ENCODE measurements at regions not wholly inside any gene's neighbourhood (a gene's known extent, or its start where the extent isn't known, plus 50 kb on each side); places are given as distances from the start of the nearest gene placed in this dataset.
"Not testable (repeated sequence)": the region's sequence is repeated elsewhere in the genome, so short reads cannot be mapped to it uniquely, and the experiment has no call there.

DNA sequence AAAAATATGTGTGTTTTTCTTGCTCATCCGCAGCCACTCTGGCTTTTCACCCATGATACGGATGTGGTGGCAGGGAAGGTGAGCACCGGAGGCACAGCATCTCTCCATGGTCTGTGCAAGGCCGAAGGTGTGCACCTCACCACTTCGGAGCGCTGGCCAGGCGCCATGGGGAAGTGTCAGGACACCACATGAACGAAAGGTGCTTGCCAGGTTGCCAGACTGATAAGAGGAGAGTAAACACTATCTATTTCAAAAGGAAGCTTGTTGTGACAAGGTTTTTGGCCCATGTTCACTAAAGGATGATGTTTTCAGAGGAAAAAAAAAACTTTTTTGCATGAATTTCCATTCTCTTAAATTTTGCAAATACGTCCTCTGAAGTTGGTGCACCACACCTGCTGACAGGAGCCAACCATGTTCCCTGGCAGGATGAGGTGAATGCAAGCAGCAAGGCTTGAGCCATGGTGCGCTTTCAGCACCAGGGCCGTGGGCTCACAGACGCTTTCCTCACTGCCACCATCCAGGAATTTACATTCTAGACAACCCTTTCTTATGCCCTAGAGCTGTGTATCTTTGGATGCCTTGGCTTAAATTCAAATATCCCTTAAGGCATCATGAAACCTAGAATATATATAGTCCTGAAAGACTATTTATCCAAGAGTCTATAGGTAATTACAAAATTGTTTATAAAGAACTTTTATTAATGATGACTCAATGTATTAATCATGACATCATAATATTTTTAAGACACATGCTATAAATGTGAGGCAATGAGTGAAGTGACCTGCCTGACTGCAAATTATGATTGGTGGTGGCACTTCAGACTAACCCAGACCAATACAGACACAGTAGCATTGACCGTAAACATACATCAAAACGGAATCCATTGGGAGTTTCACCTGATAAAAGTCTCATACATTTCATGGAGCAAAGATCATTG, 234.5 kb downstream of the TFAP2A start:
- no peak for DNase-seq

DNA sequence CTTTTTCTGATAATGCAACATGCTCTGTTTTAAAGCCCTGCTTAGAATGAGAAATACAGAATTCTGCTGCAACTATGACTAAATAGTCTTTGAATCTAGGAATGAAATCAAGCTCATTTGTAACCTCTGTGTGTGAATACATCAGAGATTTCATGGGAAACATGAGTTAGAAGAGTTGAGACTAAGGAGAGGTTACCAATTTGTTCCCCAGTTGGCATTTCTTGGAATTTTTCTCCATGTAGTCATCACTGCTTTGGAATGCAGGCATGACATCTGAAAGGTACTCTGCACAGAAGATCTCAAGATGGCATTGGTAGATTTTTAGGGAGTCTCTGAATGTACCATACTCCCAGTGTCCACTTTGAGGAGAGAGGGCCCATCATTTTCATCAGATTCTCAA, 237.2 kb downstream of the TFAP2A start:
- DNase-seq: no peak

DNA sequence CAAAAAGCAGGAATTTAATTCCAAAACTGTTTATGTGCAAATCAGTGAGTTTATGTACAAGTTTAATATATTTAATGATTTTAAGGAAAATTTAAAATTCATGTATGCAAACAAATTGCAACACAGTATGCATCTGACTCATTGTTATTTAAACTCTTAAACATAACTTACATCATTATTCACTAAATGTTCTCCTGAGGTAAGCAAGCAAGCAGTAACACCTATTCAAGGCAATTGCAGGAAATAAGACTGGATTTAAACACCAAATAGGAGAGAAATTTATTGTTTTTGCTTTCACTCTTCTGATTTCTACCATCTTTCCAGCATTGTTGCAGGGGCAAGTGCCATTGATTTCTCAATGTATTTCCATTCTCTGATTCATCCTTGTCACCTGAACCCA, 239.5 kb downstream of the TFAP2A start:
- DNase-seq: no peak

DNA sequence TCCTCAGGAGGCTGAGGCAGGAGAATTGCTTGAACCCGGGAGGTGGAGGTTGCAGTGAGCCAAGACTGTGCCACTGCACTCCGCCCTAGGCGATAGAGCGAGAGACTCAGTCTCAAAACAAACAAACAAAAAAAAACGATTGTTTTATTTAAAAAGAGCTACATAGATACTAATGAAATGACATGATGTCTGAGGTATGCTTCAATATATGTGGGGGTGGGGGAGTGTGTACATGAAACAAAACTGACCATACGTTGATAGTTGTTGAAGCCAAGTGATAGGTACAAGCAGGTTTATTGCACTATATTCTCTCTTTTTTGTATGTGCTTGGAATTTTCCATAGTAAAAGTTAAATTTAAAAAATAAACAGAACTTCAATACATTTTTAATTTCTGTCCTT, 240.1 kb downstream of the TFAP2A start:
- DNase-seq: no peak

DNA sequence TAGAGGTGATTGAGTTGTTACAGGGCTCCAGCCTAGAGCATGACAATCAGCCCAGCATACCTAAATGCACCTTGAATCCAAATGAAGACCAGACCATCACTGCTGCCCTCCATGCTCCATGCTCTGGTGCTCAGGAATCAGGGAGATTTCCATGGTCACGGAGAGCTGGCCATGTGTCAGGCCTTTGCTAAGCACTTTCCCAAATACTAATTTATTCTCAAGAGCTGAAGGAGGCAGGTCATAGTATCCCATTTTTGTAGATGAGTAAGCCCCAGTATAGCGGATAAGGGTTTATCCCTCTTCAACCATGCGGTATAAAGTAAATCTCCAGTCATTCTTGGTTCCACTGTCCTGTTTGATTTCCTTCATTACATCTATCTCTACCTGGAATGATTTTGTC, 240.8 kb downstream of the TFAP2A start:
- DNase-seq: no peak

DNA sequence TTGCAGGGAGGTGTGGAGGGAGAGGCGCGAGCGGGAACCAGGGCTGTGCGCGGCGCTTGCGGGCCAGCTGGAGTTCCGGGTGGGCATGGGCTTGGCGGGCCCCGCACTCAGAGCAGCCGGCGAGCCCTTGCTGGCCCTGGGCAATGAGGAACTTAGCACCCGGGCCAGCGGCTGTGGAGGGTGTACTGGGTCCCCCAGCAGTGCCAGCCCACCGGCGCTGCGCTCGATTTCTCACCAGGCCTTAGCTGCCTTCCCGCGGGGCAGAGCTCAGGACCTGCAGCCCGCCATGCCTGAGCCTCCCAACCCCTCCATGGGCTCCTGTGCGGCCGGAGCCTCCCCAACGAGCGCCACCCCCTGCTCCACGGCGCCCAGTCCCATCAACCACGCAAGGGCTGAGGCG, 243.2 kb downstream of the TFAP2A start:
- not testable (repeated sequence) for DNase-seq

DNA sequence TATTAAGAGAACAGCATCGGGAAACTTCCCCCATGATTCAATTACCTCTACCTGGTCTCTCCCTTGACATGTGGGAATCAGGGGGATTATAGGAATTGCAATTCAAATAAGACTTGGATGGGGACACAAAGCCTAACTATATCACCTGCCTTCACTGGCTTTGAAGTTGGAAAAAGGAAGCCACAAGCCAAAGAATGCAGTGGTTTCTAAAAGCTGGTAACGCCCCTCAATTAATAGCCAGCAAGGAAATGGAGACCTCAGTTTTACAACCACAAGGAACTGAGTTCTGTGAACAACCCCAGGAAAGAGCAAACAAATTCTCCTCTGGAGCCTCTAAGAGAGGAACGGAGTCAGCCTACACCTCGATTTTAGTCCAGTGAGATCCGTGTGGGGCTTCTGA, 244.1 kb downstream of the TFAP2A start:
- no peak for DNase-seq

DNA sequence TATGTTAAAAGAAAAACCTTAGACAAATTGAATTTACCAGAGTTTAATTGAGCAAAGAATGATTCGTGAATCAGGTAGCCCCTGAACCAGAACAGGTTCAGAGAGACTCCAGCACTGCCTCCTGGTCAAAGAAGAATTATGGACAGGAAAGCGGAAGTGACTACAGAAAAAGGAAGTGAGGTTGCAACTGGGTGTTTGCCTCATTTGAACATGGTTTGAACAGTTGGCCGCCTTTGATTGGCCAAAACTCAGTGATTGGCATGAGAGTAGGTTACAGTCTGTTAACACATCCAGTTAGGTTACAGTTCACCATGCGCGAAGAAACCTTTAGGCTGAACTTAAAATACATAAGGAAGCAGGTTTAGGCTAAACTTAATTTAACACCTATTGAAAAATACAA, 248.8 kb downstream of the TFAP2A start:
- DNase-seq: no peak

DNA sequence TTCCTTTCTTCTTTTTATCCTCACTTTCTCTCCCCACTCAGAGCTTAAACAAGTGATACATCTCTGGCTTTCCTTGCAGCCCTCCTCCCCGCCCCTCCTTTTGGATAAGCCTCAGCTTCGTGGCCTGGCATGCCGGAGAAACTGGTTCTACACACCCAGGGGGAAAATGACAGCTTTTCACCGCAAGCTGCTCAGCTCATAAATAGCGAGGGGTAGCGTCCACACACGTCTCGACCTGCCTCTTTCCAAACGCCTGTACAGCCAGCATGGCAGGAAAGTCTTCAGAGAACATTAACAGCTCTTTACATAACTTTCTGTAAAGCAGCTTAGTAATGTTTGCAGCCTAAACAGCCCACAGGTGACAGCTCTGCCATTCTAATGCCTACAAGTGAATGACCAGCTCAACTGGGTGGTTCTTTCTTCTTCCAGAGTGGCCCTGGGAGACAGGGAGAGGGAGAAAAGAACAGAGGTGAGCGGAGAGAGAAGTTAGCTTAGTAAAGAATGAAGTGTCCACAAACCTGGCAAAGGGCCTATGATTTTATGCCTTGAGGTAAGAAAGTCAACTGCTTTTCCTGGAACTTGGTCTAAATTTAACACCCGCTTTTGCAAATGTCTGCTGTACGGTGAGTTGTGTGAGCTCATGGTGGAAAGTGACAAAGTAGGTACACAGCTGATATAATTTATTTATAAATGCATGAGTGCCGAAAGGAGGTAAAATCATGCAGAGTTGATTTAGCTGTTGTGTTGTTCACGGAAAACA, 251.5 kb downstream of the TFAP2A start:
- DNase-seq: peak in 1 of 2 donors; percentile 20

DNA sequence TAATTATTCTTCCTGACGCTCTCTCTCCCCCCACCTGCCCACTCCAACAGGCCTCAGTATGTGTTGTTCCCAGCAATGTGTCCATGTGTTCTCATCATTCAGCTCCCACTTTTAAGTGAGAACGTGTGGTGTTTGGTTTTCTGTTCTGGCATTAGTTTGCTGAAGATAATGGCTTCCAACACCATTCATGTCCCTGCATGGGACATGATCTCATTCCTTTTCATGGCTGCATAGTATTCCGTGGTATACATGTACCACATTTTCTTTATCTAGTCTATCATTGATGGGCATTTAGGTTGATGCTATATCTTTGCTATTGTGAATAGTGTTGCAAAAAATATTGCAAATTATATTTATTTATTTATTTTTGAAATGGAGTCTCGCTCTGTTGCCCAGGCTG, 258.0 kb downstream of the TFAP2A start:
- DNase-seq: no peak

DNA sequence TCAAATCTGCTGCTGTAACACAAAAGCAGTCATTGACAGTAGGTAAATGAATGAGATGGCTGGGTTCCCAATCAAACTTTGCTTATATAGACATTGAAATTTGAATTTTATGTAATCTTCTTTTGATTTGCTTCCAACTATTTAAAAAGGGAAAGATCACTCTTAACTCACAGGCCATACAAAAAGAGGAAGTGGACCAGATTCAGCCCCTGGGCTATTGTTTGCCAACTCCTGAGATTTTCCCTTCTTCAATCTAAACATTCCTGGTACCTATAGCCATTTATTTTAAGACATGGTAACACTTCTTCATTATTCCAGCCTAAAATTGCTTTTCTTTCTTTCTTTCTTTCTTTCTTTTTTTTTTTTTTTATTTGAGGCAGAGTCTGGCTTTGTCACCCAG, 260.6 kb downstream of the TFAP2A start:
- no peak for DNase-seq

DNA sequence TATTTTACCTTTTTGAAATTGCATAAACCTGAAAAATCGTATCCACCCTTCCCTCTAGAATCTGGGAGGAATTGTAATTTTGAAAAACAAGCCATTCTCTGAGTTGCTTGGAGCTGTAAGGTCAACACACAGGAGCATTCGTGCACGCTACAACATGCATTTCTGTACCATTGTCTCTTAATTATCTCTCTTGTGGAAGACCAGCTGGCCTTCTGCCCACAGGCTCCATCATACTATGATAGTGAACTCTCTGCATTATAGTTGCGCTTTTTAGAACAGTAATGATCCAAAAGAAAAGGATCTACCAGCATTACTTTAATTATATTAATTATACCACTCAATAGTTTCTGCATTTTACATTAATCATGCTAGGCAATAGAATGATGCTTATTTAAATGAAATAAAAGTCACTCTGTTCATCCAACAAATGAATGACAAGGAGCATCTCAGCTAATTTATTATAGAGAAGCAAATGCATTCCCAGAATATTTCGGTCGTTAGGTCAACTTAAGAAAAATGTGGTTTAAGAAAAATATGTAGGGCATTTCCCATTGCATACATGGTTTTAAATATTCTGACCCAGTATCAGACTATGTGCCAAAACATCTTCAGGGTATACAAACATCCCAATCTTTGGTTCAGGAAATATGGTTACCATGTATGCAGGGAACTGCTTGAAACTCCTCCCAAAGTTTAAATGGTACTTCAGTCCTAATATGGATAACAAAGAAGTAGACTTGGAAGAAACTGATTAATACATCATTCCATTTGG, 263.5 kb downstream of the TFAP2A start:
- DNase-seq: no peak

DNA sequence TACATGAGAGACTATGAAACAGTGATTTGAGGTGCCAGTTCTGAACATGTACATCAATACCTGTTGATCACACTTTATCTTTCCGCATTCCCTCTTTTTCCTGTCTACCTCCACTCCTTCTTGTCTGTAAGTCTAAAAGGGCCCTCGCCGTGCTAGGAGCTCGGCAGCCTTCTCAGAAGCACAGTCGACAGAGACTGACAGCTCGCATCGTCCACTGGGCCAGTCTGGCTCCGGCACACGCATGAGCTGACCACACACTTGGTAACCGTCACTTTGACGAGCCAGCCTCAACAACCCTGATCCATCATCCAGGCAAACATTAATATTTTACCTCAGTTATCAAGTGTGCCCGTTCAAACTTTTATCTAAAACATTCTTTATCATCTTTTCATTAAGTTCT, 265.3 kb downstream of the TFAP2A start:
- DNase-seq: no peak

DNA sequence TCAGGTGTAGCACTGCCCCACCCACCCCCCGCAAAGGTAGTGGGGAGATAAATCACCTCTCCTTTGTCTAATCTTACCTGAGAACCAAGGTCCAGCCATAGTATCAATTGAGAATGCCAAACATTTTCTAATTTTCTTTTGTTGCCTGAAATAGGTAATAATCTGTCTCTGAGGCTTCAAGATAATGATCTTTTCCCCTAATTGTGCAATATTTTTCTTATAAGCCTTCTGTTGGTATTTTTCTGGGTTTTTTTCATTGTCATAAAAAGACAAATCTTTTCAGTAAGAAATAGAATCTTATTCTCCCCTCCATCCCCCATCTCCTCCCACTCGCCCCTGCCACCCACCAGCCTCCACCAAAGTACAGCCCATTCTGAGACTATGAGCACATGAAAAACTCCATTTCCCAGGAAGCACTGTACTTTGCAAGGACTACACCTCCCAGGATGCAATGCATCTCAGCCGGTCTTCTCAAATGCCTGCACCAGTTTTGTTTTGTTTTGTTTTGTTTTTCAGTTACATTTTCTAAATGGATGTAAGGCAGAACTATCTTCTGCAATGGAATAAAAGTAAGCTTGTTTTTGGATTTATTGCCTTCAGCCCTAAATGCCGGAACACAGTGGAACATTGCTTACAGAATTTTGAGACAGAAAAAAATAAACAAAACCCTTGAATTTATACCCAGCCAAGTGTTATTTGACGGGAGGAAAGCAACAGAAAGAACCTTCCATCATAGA, 268.0 kb downstream of the TFAP2A start:
- DNase-seq: no peak

DNA sequence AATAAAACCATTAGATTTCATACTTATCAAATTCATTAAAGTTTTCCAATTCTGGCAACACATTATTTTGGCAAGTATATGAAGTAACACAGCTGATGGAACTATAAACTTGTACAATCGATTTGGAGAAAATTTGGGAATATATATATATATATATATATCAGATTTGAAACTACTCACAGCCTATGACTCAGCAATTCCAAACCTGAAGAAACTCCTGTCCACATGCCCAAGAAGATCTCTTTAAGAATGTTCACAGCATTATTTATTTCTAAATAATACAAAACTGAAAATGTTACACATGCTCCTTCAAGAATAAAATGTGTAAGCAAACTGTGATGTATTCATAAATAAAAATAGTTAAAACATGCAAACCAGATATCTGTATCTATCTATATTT, 270.1 kb downstream of the TFAP2A start:
- no peak for DNase-seq

DNA sequence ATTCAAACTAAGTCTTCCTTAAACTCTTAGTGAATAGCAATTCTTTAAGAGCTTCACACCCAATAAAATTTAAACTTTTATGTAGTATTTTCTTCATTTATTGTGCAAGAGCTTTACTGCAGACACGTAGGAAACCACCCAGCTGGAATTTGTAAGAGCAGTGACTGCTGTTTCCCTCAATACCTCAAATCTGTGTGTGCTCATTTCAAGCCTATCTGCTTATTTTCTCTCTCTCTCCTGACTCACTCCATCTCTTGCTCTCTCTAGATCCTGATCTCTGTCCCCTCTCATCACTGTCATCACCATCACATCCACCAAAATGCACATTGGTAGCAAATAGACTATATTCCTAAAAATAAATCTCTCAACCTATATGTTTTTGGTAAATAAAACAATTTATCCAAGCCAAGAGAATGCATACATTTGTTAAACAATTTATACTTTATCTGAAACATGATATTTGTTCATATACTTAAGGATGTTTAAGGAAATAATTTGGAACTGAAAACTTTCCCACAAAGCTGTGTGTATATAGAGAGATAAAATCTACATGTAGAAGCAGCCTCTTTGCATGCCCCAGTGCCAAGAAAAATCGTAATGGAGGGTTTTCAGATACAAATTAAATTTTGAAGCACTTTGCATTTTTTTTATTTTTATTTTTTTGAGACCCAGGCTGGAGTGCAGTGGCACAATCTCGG, 273.0 kb downstream of the TFAP2A start:
- no peak for DNase-seq

DNA sequence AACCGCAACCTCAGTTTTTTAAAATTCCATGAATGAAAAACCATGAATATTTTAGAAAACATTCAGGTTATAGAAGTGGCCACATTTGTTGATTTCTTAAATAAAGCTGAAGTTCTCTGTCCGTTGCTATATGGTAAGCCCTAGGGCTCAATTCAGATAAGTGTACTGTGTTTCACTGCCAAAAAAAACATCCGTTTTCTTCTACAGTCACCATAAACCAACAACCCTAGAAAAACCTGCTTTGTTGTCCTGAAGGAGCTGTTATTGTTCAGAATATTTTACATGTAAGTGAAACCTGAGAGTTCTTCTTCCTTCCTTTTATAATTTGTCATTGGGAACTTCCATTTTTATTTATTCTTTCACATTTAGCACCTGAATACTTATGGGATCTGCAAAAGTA, 274.1 kb downstream of the TFAP2A start:
- no peak for DNase-seq

DNA sequence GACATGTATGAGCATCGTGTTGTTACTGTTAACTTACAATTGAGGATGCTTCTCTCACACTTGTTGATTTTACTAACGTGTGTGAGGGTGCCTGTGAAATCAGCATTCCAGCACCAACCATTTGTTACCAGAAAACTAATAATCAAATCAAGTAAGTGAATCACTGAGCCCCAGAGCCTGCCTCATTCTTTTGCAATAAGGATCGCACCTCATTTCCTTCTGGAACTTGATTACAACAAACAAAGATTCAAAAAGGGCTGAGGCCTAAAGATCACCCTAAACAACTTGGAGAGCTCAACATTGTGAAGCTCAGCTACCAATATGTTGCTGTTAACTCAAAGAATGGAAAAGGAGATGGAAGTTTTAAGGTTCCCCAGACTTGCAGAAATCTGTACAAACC, 274.7 kb downstream of the TFAP2A start:
- DNase-seq: peak; percentile 51 to 57

DNA sequence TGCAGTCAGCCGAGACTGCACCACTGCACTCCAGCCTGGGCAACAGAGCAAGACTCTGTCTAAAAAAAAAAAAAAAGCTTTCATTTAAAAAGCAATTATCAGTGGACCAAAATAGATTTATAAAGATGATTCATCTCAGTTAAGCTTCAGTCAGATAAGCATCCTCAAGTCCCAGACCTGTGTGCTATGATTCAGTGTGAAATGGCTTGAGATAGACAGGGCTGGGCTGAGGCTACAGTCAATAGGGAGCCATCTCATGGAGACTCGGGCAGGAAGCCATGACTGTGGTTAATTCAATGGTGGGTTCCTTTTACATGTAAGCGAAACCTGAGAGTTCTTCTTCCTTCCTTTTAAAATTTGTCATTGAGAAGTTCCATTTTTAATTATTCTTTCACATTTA, 276.0 kb downstream of the TFAP2A start:
- DNase-seq: no peak

DNA sequence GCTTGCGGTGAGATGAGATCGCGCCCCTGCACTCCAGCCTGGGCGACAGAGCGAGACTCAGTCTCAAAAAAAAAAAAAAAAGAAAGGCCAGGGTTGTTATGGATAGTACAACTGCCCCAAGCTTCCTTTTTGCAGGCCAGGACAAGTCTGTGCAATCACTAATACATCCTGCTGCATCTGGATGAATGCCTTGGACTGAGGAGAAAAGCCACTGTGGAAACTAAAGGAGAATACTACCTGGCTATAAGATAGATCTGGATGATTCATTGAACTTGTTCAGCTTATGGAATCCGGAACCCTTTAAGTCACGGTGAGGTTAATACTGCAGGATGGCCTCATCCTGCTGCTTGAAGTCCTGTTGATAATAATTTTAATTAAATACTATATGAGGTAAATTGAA, 278.2 kb downstream of the TFAP2A start:
- no peak for DNase-seq

DNA sequence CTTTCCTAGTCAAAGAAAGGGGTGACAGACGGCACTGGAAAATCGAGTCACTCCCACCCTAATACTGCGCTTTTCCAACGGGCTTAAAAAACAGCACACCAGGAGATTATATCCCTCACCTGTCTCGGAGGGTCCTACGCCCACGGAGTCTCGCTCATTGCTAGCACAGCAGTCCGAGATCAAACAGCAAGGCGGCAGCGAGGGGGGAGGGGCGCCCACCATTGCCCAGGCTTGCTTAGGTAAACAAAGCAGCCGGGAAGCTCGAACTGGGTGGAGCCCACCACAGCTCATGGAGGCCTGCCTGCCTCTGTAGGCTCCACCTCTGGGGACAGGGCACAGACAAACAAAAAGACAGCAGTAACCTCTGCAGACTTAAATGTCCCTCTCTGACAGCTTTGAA, 280.7 kb downstream of the TFAP2A start:
- not testable (repeated sequence) for DNase-seq

Data from right lung (tissue), 2 donors.